Cardiac fibroblast (primary cell): ENCODE measurements at regions not wholly inside any gene's neighbourhood (a gene's known extent, or its start where the extent isn't known, plus 50 kb on each side); places are given as distances from the start of the nearest gene placed in this dataset.

Experiments used
- DNase-seq, 2 donors: peaks; one replicate each; pipeline versions ENCODE4 v3.0.0 to v3.0.0-alpha.2; 2010; ENCODE audit warnings: low read depth in 2 of 2
- H3K4me3 ChIP-seq, 2 donors: replicated peaks in 1 of 2; 1 replicate in 1 of 2; 2 replicates in 1 of 2; pipeline ENCODE4 v1.5.1; 2011; ENCODE audit warnings: low read depth in 2 of 2, low read length in 2 of 2, mild to moderate bottlenecking in 2 of 2, moderate library complexity in 1 of 2
- TF ChIP-seq, protein P1 (sequence below): IDR thresholded peaks from one replicate; pipeline ENCODE4 v1.5.1; 2011; ENCODE audit warnings: low read depth, mild to moderate bottlenecking, low read length, inconsistent platforms

DNA sequence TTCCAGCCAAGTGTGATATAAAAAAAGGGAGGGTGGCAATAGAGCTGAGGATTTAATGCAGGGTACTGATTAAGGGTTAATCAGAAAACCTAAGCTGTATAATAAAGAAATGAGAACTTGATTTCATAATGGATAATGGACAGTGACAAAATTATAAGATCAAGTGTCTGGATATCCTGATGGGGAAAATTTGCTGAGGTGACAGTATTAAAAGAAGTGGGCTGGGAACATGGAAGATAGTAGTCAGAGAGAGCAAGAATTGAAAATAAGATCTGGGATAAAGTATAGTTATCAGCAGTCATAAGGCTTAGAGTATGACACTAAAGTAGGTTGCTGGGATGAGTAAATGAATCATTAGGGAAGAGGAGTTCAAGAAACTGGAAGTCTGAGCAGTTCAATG lies 627.3 kb upstream of the RGS18 start:
- DNase-seq = no peak
- H3K4me3 ChIP-seq = no peak overlapping the region
- TF ChIP-seq, protein P1, sequence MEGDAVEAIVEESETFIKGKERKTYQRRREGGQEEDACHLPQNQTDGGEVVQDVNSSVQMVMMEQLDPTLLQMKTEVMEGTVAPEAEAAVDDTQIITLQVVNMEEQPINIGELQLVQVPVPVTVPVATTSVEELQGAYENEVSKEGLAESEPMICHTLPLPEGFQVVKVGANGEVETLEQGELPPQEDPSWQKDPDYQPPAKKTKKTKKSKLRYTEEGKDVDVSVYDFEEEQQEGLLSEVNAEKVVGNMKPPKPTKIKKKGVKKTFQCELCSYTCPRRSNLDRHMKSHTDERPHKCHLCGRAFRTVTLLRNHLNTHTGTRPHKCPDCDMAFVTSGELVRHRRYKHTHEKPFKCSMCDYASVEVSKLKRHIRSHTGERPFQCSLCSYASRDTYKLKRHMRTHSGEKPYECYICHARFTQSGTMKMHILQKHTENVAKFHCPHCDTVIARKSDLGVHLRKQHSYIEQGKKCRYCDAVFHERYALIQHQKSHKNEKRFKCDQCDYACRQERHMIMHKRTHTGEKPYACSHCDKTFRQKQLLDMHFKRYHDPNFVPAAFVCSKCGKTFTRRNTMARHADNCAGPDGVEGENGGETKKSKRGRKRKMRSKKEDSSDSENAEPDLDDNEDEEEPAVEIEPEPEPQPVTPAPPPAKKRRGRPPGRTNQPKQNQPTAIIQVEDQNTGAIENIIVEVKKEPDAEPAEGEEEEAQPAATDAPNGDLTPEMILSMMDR = no peak

DNA sequence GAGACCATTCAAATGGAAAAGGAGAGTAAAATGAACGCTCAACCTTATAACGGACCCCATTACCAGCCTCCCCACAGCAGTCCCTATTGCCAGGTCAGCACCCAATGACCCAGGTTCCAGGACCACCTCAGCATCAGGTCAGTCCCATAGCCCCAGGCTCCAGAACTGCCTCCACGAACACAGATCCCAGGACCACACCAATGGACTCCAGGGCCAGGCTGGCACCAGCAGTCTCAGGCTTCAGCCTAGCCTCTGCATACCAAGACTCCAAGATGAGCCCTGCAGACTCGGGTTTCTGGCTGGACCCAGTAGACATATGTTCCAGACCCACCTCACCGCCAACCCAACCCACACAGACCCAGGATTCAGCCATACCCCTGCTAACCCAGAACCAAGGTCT lies 625.0 kb upstream of the RGS18 start:
- H3K4me3 ChIP-seq = no peak overlapping the region
- DNase-seq = no peak
- TF ChIP-seq, protein P1 = no peak

DNA sequence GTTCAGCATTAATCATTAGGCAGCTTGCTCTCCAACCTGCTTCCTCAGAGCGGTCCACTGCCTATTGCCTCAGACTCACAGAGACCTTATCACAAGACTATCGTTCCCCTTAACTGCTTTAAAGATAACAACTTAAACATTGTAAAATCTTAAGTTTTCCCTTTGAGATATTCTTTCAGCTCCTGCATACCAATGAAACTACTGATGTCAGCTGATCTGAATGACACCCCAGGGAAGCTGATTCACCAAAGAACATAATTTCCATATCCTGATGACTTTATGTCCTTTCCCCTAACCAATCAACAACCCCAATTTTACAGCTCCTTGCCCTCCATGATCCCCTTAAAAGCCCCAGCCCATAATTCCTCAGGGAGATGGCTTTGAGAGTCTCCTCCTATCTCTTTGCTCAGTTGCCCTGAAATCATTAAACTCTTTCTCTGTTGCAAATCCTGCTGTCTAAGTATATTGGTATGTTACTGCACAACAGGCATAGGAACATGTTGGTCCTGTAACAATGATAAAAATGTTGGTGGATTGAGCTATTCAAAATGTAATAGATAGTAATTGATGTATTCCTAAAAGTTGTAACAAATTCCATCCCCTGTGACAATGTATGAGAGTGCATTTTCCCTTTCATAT lies 621.4 kb upstream of the RGS18 start:
- TF ChIP-seq, protein P1 = no peak
- no peak overlapping the region for H3K4me3 ChIP-seq
- DNase-seq = no peak

DNA sequence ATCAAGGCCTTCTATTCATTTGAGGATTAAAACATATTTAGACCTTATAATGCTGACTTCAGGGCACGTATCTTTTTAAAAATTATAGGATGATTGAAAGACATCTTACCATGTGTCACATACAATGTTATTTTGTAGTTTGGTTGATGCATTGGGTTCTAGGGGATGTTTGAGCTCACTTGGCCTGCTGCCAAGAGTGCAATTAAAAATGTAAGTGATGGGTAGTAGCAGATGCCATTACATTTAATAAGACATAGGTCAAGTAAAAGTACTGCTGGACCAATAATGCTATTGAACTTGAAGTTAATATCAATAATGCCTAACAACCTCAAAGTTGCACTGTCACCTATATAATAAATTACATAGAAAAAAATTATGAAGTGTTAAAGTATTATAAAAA lies 616.5 kb upstream of the RGS18 start:
- DNase-seq = no peak
- no peak overlapping the region for H3K4me3 ChIP-seq
- TF ChIP-seq, protein P1 = no peak

DNA sequence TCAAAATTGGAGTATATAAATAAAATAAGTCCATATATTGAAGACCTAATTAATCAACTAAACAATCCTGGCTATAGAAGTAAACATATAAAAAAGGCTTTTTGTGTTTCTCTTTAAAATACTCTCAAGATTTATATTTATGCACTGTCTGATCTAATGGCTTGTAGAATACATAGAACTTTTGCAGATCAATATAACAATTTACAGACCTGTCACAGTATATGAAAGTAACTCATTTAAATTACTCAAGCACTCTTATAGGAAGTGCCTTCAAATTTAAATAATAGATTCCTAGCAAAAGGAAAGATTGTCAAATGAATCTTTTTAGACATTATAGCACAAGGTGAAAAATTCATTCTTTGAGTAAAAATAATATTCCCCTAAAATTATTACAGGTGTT lies 615.8 kb upstream of the RGS18 start:
- H3K4me3 ChIP-seq = no peak overlapping the region
- no peak for DNase-seq
- TF ChIP-seq, protein P1 = no peak

DNA sequence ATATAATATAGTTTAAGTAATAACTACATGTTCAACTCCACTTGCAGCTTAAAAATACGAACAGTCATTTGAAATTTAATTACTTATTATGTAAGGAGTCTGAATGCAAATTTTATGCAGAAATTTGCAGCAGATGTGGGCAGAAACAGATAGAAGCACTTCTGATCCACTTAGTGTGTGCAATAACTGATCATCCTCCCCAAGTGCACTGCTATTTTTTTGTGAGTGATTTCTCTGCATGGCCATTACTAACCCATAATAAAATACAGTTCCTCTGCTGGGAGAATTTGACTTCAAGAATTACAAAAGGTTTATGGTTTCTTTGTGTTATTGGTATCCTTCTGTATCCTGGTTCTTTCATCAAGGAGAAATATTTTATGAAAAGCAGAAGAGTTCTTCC lies 611.5 kb upstream of the RGS18 start:
- H3K4me3 ChIP-seq = no peak overlapping the region
- no peak for DNase-seq
- TF ChIP-seq, protein P1 = no peak

DNA sequence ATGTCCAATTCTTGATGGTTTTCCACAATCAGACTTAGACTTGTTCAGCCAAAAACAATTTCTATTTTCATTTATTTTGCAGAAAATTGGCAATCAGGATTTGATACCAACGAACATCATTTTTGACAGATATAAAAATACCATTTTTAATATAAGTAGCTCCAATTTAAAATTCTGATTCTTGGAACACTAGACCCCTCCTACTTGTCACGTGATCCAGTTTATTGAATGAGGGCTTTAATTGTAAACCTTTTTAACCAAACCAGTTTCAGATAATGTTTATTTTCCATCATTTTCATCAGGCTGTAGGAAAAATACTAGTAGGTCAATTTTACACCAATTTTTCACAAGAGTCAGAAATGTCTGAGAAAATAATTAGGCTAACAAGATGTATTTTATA lies 607.2 kb upstream of the RGS18 start:
- no peak overlapping the region for H3K4me3 ChIP-seq
- TF ChIP-seq, protein P1 = no peak
- no peak for DNase-seq
